ENCODE measurements at regions not wholly inside any gene's neighbourhood (a gene's known extent, or its start where the extent isn't known, plus 50 kb on each side); places are given as distances from the start of the nearest gene placed in this dataset.

- no peak for TF ChIP-seq CTCF (IDR thresholded peaks at IDR 0.05)
- no peak for TF ChIP-seq POLR2AphosphoS5 (IDR thresholded peaks at IDR 0.05)
Observed at GRCh38 chr3:99485286-99485685, 153.1 kb upstream of the COL8A1 start.

Measured in upper lobe of left lung (tissue), 4 donors.